GM12873 (cell line): ENCODE measurements at regions not wholly inside any gene's neighbourhood (a gene's known extent, or its start where the extent isn't known, plus 50 kb on each side); places are given as distances from the start of the nearest gene placed in this dataset.

Experiments
- TF ChIP-seq, protein P1 (sequence below): IDR thresholded peaks from 2 replicates; pipeline ENCODE4 v1.5.1; 2012; ENCODE audit warnings: low read depth, mild to moderate bottlenecking, moderate library complexity, low read length, control low read depth; ENCODE audit not compliant: insufficient read depth; ENCODE audit errors: missing control alignments

DNA sequence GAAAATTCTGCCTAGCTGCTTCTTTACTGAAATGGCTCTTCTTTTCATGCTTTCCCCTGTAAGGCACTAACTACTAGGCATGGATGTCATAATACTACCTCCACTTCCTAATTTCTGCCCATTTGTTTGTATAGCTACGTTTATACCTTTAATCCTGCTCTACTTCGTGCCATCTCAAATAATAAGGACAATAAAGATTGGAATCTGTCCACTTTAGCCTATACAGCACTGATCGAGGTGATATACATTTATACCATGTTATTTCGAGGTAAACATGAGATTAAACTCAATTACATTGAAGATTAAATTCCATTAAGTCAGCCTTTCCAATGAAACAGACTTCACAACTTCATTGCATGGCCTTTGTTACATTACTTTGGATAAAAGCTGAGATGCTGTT is 390.6 kb upstream of the MARCKS start:
- TF ChIP-seq, protein P1, sequence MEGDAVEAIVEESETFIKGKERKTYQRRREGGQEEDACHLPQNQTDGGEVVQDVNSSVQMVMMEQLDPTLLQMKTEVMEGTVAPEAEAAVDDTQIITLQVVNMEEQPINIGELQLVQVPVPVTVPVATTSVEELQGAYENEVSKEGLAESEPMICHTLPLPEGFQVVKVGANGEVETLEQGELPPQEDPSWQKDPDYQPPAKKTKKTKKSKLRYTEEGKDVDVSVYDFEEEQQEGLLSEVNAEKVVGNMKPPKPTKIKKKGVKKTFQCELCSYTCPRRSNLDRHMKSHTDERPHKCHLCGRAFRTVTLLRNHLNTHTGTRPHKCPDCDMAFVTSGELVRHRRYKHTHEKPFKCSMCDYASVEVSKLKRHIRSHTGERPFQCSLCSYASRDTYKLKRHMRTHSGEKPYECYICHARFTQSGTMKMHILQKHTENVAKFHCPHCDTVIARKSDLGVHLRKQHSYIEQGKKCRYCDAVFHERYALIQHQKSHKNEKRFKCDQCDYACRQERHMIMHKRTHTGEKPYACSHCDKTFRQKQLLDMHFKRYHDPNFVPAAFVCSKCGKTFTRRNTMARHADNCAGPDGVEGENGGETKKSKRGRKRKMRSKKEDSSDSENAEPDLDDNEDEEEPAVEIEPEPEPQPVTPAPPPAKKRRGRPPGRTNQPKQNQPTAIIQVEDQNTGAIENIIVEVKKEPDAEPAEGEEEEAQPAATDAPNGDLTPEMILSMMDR: no peak

DNA sequence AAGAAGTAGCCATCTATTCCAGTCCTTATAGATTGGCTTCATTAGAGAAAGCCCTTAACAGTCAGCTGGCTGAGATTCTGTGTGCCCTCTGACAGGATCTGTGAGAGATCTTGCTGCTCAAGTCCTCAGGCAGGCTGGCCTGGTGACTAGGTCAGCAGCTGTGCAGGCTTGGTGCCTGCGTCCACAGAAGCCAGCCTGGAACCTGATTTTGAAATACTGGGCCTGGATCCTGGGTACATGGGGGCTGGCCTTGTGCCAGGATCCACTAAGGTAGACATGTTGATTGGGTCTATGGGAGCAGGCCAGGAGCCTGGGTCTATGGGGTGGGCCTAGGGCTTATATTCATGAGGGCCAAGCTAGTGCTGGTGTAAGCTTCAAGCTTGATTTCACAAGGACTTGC is 381.8 kb upstream of the MARCKS start:
- TF ChIP-seq, protein P1: no peak

DNA sequence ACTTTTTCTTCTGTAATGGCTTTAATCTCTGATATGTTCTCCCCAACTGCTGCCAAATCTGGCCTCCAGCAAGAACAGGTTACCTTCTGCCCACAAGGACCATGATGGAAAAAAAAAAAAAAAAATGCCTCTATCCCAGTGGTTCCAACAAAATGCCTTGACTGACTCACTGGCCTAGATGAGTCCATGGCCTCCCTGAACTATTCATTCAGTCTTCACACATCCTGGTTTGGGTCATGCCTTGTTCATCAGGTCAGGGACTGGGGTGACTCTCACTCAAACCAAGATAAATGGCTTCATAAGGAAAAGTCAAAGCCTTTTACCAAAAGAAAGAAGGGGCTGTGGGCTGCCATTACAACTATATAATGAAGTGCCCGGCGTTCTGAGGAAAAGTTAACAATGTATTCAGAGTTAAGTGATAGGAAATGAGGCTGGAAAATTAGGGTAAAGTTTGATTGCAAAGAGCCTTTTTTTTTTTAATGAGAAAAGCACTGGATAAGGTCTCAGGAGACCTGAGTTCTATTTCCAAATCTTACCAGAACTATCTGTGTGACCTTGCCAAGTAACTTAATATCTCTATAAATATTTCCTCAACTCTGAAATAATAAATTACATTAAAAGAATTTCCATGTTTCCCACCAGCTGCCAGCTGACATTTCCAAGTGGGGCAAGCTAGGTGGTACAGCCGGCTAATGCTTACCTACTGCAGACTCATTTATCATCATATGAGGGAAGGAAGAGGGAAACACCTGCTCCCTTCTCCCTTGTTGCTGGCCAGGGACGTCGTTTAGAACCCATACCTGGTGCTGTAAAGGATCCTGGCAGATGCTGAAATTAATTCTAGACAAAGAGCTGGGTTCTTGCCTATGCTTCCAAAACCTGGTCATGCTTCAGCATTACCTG is 380.0 kb upstream of the MARCKS start:
- TF ChIP-seq, protein P1: no peak

GRCh38 chr6:113480616-113481015 is 376.5 kb upstream of the MARCKS start:
- TF ChIP-seq, protein P1: no peak

GRCh38 chr6:113481458-113481857 is 375.7 kb upstream of the MARCKS start:
- TF ChIP-seq, protein P1: no peak

DNA sequence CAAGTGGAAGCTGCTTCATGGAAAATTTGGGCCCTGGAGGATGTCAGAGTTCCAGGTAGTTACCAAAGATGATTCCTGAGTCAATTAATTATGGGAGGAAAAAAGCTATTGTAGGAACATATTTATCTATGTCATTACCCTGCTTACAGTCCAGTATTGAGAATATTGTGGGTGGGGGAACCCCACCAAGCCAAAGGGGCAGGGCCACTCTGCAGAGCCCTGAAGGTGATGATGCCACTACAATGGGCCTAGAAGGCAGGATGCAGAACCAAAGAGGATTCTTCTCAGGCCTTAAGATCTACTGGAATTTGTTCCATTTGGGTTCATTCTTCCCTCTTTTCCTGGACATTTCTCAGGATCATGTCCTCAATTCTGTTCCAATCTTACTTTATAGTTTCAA is 375.2 kb upstream of the MARCKS start:
- TF ChIP-seq, protein P1: no peak

DNA sequence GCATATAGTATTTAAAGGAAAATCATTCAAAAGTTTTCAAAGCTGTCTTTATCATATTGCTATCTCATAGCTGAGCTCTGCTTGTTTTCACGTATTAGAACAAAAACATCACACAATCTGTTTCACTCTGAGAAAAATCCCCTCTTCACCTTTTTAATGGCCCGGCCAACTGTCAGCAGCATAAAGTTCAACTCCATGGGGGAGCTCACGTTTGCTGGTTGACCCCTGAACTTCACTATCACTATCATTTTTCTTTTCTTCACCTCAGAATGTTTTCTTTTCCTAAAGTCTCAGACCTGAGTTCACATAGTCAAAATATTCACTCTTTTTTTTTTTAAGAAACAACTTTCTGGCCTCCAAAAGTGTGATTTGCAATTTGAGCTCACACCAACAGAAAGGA is 374.4 kb upstream of the MARCKS start:
- TF ChIP-seq, protein P1: no peak
